Stimulated activated CD4-positive, alpha-beta T cell treated with anti-CD3 and anti-CD28 coated beads, Interleukin-1b, Interleukin-23, amount 100 ng/mL, for 48 hours (primary cell): ENCODE measurements at regions not wholly inside any gene's neighbourhood (a gene's known extent, or its start where the extent isn't known, plus 50 kb on each side); places are given as distances from the start of the nearest gene placed in this dataset.

ENCODE experiments used
- DNase-seq: peaks from one replicate; pipeline ENCODE4 v3.0.0-alpha.2; 2020

- DNase-seq, result no peak
These were observed 58.7 kb upstream of the PPP2R5A start for GRCh38 chr1:212226467-212226866.

DNA sequence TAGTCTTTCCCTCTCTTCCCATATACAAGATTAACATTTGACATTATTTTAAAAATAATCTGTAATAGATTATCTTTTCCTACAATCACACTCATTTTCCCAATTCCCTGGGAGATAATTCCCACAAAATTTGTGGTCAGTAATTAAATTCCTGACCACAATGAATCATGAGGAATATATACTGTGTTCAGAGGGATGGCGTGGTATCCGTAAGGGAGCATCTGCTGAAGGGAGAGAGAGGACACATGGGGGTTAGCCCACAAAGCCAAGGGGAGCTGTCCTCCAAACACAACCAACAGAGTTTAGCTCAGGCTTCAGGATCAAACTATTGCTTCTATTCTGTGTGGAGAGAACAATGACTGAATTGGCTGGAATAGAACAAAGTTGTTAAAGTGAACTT is 57.1 kb upstream of the PPP2R5A start:
- DNase-seq, result no peak

- no peak for DNase-seq
These were observed 56.6 kb upstream of the PPP2R5A start for GRCh38 chr1:212228591-212229119.

- no peak for DNase-seq
These were observed 55.6 kb upstream of the PPP2R5A start for GRCh38 chr1:212229654-212230053.

GRCh38 chr1:212230329-212230728 is 54.9 kb upstream of the PPP2R5A start:
- DNase-seq, result no peak

DNA sequence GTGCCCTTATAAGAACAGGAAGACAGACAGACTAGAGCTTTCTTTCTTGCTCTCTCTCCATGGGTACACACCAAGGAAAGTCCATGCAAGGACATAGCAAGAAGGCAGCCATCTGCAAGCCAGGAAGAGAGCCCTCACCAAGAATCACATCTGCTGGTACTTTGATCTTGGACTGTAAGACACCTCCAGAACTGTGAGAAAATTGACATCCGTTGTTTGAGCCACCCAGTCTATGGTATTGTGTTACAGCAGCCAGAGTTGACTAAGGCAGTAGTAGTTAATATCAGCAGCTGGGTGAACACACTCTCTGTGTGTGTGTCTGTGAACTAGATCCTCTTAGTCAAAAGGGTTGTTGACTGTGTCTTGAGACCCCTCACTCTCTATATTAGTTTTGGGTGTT is 53.8 kb upstream of the PPP2R5A start:
- no peak for DNase-seq

DNA sequence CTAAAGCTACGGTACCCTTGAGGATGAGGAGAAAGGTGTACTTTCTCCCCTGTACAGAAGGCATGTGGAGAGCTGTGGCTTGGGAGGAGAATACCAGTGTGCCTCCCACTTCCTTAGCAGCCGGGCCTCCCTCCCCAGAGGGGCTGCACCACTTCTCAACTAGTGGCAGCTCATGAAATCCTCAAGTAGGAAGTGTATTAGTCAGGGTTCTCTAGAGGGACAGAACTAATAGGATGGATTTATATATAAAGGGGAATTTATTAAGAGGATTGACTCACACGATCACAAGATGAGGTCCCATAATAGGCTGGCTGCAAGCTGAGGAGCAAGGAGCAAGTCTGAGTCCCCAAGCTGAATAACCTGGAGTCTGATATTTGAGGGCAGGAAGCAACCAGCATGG is 53.1 kb upstream of the PPP2R5A start:
- no peak for DNase-seq

DNA sequence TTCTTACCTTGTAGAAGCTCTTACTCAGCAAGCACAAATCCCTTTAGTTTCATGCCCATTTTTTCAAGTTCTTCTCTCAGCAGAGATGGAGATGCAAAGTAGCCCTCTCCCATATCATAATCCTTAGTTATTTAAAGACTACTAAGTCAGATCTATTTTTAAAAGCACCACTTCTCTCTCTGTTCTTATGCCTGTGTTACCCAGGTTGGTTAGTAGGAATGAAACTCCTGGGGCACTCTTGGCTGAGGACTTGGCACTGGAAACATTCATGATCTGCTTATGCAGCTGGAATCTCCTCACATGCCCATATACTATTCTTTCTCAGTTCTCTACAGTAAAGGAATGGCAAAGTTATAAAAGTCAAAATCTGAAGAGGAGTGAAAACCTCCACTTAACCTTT is 51.9 kb upstream of the PPP2R5A start:
- no peak for DNase-seq

DNA sequence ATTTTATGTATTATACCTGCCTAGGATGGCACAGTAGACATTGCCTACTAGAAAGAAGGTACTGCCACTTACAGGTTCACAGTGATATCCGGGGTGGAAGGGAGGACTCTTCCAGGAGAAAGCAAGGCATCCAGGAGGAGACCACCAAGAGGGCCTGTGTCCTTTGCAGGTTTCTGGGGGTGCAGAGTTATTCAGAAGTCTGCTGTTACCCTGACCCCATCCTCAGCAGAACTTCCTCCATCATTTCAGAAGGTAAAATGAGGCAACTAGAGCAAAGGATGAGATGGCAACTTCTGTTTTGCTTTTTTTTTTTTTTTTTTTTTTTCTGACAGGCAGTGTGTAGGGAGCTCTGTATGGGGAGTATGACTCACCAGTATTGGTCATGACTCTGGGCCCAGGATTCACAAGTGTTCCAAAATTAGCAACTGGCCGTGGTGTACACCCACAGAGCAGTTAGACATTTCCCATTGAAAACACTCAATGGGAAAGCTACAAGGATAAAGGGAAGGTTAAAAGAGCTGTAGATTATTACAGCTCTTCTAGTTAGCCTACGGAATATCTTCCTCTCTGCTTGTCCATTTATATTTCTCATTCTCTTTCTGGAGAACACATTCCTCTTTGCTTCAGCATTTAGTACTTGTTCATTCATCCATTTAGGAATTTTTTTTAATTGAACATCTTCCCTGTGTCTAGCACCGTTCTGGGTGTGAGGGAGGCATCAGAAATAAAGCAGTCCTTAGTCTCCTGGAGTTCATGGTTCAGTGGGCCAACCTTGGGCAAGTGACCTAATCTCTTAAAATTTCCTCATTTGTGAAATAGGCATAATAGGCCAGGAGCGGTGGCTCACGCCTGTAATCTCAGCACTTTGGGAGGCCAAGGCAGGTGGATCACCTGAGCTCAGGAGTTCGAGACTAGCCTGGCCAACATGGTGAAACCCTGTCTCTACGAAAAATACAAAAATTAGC is 50.5 kb upstream of the PPP2R5A start:
- peak; percentile 39 for DNase-seq
